ENCODE measurements at regions not wholly inside any gene's neighbourhood (a gene's known extent, or its start where the extent isn't known, plus 50 kb on each side); places are given as distances from the start of the nearest gene placed in this dataset.
"Not testable (repeated sequence)": the region's sequence is repeated elsewhere in the genome, so short reads cannot be mapped to it uniquely, and the experiment has no call there.

DNA sequence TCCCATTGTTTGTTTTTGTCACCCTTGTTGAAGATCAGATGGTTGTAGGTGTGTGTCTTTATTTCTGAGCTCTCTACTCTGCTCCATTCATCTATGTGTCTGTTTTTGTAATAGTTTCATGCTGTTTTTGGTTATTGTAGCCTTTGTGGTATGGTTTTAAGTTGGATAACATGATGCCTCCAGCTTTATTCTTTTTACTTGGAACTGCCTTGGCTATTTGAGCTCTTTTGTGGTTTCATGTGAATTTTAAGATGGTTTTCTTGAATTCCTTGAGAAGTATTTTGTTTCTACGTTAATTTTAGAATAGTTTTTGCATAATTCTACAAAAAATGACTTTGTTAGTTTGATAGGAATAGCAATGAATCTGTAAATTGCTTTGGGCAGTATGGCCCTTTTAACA is 170.0 kb upstream of the IGFBP3 start:
- DNase-seq, result no peak

GRCh38 chr7:46089281-46089680 is 168.2 kb upstream of the IGFBP3 start:
- DNase-seq, result no peak

DNA sequence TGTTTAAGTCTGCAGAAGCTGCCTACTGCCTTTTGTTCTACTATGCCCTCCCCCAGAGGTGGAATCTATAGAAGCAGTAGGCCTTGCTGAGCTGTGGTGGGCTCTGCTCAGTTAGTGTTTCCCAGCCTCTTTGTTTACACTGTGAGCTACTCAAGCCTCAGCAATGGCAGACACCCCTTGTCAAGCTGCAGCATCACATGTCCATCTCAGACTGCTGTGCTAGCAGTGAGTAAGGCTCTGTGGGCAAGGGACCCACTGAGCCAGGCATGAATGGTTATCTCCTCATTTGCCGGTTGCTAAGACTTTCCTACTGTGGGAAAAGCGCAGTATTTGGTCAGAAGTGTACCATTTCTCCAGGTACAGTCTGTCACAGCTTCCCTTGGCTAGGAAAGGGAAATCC is 167.4 kb upstream of the IGFBP3 start:
- DNase-seq, result not testable (repeated sequence)

- no peak for DNase-seq
Observed at GRCh38 chr7:46080595-46081159, 159.6 kb upstream of the IGFBP3 start.

DNA sequence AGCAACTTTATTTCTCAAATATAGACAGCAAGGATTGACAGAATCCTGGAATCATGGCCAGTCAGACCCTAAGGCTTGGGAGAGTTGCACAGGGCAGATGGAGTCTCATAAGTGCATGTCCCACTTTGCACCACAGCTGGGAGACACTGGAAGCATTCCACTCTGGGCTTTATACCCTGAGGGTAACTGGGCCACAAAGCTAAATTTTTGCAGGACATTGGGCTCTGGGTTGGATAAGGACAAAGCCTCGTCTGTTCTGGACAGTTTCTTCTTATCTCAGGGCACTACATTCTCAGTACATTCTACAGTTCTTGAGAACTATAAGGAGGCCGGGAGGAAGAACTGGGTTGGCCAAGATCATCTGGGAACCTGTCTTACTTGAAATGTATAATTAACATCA is 158.3 kb upstream of the IGFBP3 start:
- no peak for DNase-seq

- no peak for DNase-seq
Observed at GRCh38 chr7:46076527-46076926, 155.5 kb upstream of the IGFBP3 start.

DNA sequence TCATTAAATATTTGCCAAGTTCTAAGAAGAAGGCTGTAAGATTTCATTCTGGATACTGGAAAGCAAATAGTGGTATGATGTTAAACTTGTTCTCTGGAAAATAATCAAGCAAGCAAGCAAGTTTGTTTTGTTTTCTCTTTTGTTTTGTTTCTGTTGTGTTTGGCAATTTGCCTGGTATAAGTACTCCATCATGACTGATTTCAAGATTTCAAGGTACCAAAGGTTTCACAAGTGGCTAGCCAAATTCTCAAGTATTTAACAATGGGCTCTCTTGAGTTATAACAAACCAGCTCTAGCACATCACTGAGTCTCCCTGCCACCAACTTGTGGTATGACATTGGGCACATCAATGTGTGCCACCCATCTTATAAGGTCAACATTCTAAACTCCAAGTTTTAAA is 151.7 kb upstream of the IGFBP3 start:
- no peak for DNase-seq

DNA sequence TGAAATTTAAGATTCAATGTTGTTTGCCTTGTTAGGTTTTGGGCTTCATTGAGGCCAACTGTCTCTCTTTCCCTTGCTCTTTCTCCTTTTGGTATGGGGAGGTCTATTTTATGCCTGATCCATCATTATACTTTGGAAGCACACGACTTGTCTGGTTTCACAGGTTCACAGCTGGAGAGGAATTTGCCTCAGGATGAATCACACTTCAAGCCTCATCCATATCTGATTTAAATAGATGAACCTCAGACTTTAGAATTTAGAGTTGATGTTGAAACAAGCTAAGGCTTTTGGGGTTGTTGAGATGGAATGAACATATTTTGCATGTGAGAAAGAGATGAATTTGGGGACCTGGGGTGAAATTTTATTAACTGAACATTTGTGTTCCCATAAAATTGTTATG is 150.5 kb upstream of the IGFBP3 start:
- DNase-seq, result no peak

DNA sequence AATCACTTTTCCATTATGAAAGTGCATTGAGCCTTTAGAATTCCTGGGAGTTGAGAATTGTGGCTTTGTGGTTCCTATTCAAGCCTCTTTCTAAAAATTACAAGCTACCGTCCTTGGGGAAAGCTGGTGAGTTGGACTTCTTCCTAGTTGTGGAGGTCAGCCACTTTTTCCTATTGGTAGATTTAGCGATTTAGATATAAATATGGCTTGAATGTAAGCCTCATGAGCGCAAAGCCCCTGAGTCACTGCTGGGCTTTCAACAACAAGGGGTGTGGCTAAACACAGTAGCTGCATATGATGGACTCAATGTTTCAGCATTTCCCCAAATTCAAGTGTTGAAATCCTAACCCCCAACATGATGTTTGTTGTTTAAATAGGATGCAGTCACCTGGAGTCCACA is 150.0 kb upstream of the IGFBP3 start:
- DNase-seq, result no peak

DNA sequence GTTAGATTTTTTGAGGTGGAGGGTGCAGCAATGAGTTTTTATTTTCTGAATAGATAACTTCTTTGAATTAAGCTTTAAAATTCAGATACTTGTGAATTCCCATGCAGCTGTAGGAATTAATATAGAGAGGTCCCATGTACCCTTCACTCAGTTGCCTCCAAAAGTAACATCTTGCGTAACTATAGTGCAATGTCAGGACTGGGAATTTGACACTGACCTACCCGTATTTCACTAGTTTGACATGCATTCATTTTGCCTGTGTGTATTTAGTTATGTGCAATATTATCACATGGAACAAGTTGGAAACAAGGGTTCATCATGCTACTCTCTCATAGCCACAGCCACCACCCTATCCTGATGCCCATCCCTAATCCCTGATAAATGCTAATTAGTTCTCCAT is 147.1 kb upstream of the IGFBP3 start:
- DNase-seq, result no peak

DNA sequence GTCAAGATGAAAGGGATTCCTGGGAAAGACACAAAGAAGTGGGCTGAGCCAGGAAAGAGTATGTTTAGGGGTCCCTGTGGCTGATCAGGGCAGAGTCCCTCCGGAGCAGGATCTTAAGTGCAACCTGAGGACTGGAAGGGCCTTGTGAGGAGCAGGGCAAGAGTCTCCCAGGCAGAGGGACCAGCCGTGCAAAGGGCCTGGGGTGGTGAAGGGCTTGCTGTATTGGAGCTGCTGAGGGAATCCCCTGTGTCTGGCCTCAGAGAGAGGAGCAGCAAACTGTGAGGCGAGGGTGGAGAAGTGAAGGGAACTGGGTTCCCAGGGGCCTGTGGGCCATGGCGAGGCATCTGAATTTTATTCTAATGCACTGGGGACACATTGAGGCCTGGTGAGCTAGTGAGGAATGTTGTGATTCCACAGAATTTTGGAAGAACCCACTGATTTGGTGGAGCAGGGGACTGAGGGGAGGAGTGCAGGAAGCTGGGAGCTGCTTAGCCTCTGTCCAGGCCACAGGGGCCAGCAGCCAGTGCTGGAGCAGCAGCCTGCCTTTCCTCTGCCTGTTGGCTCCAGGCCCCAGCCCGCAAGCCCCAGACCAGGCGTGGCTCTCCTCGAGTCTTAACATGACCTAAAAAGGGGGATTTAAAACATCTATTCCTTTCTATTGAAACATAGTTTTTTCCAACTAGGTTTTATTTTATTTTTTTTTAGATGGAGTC is 138.4 kb upstream of the IGFBP3 start:
- DNase-seq, result no peak

DNA sequence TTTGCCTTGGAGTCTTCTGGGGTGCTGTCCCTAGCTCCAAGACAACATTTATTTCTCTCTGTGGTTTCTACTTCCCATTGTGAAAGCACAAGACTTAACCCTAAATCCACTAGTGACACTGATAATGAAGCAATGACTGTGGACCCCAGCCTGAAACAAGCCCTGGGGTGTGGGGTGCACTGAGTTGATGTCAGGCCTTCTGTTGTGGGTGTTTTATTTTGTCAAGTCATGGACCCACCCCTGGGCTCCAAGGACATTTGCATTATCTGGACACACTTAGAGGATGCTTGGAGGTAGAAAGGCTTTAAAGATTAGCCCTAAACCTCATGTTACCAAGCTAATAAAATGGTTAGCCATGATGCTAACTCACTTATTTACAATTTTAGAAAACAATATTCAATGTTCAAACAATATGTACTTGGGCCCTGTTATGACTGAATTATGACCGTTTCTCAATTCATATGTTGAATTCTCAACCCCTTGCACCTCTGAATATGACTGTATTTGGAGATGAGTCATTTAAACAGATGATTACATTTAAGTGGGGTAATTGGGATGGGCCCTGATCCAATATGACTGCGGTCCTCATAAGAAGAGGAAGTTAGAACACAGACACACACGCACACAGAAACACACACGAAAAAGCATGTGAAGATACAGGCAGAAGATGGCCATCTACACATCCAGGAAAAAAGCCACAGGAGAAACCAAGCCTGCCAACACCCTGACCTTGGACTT is 137.2 kb upstream of the IGFBP3 start:
- DNase-seq, result no peak

DNA sequence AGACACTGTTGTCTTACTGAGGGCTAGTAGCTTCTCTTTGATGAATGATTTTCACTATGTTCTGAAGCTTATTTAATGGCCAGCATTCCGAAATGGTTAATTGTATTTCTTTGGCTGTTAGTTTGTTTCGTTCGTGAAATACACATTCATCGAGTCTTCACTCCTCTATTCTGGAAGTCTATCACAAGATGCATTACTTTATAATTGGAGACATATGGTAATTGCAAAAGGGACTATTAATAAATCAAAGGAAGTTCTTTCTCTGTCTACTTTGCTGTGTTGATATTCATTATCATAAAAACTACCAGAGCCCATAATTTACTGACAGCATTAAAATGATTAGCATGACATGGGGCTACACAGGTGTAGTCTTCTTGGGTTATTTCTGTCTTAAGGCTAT is 133.8 kb upstream of the IGFBP3 start:
- DNase-seq, result no peak

- DNase-seq, result no peak
Observed at GRCh38 chr7:46054272-46054671, 133.2 kb upstream of the IGFBP3 start.

GRCh38 chr7:46047581-46047980 is 126.5 kb upstream of the IGFBP3 start:
- no peak for DNase-seq

DNA sequence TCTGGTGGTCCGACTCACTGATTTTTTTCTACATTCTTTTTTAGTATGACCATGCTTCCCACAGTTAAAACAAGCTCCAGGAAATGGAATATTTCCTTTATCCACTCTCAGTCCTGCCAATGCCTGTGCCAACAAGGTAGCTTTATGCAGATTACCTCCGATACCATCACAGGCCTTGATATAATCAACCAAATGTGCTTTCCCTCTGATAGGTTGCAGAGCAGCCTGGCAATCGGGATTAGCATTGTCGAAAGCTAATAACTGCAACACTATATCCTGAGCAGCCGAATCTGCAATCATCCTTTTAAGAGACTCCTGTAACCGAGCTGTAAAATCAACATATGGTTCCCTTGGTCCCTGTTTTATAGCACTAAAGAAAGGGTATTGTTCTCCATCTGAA is 122.3 kb upstream of the IGFBP3 start:
- not testable (repeated sequence) for DNase-seq

- DNase-seq, result not testable (repeated sequence)
Observed at GRCh38 chr7:46039813-46040212, 118.7 kb upstream of the IGFBP3 start.

DNA sequence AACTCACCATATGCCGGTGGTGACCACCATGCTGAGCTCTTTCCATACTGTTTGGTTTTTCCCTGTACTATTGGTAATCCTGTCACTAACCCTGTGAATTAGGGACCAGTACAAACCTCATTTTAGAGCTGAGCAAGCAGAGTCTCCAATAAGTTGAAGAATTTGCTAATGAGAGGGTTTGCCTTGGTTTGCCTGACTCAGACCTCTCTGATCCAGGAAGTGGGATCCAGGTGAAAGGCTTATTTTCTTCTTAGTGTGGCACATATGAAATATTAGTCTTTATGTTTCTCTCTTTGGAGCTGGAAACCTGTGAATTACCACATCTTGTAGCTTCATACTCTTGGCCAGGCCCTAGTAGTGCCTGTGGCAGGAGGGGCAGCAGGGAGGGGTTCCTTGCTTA is 114.1 kb upstream of the IGFBP3 start:
- DNase-seq, result no peak

DNA sequence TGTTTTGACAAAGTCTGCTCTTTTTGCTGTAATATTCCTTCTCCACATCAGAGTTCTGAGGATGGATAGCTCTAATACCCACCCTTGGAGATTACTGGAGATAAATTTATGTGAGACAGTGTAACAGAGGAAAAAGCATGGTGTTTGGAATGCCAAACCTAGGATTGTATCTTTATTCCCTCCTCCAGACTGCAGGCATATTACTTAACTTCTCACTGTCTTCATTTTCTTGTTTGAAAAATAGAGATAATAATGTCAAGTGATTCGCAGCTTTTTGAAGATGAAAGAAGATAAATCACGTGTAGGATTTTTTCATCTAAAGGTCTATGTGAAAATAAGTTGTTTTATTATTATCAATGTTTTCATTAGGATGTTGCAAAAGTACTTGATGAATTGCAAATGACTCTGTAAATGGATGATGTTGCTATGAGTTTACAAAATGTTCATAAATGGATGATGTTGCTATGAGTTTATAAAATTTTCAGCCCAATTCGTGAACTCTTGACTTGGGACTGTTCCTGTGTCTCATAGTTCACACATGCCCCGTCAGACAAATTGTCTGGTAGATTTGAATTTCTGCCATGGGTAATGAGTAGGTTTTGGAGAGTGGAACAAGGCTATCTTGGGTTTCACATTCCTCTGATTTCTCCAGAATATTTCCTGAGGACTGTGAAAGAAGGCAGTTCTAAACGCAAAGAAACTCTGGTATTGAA is 113.1 kb upstream of the IGFBP3 start:
- no peak for DNase-seq

- DNase-seq, result no peak
Observed at GRCh38 chr7:46033592-46033991, 112.5 kb upstream of the IGFBP3 start.

DNA sequence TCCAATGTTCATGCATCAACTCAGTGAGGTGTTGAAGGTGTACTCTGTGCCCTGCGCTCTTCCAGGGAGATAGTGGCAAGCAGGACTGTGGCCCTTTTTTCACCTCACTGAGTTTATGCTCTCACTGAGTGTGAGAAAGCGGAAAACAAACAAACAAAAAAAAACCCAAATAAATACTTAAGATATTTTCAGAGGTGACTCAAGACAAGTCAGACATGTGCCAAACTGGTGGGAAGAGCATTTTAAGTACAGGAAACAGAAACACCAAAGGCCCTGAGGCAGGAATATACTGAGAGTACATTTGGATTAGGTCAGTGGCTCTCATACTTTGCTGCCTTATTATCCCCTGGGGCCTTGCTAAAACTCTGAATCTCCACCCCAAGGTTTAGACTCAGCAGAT is 111.9 kb upstream of the IGFBP3 start:
- no peak for DNase-seq

DNA sequence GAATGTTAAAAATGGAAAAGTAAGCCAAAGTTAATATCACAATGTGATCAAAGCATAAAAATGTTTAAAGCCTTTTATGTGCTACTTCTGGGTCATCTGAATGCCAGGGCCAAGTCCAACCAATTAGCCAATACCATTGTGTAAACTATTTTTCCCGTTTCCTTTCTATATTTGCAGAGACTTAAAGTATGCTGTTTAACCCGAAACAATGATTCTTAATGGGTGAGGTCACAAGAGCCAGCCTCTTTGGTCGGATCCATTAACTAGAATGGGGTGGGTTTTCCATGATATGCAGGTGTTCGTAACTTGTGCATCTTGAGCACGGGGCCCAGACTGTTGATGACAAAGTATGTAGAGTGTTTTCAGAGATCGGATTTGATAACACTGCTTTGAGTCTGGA is 111.3 kb upstream of the IGFBP3 start:
- no peak for DNase-seq

DNA sequence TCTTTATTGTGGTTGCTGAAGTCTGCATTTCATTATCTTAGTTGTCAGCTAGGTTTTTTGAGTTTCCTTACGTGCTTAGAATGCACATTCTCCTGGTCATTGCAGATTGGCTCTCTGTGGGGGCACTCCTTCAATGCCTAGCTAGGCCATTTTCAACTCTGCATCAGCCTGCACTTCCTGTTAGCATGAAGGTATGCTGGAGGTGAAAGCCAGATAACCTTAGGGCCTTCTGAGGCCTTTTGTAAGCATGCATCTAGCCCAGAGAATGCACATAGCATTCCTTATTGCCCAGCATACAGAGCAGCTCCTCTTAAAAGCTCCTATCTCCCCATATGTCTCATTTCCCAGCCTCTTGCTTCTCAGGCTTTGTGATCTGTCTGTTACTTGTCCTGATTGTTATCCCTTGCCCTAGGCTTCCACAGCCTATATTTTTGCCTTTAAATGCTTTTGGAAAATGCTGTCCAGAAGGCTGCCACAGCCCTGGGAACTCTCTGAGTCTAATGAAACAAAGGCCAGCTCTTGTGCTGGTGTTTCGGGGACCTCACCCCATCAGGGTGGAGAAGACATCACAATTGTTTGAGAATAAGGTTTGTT is 108.1 kb upstream of the IGFBP3 start:
- DNase-seq, result no peak

Measured in kidney glomerular epithelial cell (primary cell).